HFF-Myc (cell line): ENCODE measurements at regions not wholly inside any gene's neighbourhood (a gene's known extent, or its start where the extent isn't known, plus 50 kb on each side); places are given as distances from the start of the nearest gene placed in this dataset.

ENCODE experiments used
- DNase-seq: peaks from one replicate; pipeline ENCODE4 v3.0.0-alpha.2; 2011; ENCODE audit warnings: low read depth; ENCODE audit errors: extremely low read depth
- H3K4me3 ChIP-seq: replicated peaks from 2 replicates; pipeline ENCODE4 v1.5.1; 2011; ENCODE audit warnings: low read depth, mild to moderate bottlenecking, control low read depth, low read length
- CTCF ChIP-seq: IDR thresholded peaks from 2 replicates; pipeline ENCODE4 v1.5.1; 2012; ENCODE audit warnings: mild to moderate bottlenecking, low read depth, low read length, control low read depth; ENCODE audit errors: missing control alignments

- no peak for TF ChIP-seq CTCF
- no peak for DNase-seq
- H3K4me3 ChIP-seq: no peak overlapping the region
Measured at GRCh38 chr7:156560696-156561095, 79.9 kb upstream of the RNF32 start.

- TF ChIP-seq CTCF: no peak
- no peak overlapping the region for H3K4me3 ChIP-seq
- no peak for DNase-seq
Measured at GRCh38 chr7:156560075-156560474, 80.5 kb upstream of the RNF32 start.

- no peak for TF ChIP-seq CTCF
Measured at GRCh38 chr7:156559001-156559400, 81.6 kb upstream of the RNF32 start.

GRCh38 chr7:156558198-156558597 is 82.4 kb upstream of the RNF32 start:
- H3K4me3 ChIP-seq: no peak overlapping the region
- no peak for DNase-seq
- no peak for TF ChIP-seq CTCF

More at GRCh38 chr7:156559001-156559400, 81.6 kb upstream of the RNF32 start:
- H3K4me3 ChIP-seq: no peak overlapping the region
- DNase-seq: no peak

- no peak overlapping the region for H3K4me3 ChIP-seq
- no peak for TF ChIP-seq CTCF
- DNase-seq: no peak
Measured at GRCh38 chr7:156556083-156556482, 84.5 kb upstream of the RNF32 start.

GRCh38 chr7:156554488-156554887 is 86.1 kb upstream of the RNF32 start:
- DNase-seq: no peak
- no peak for TF ChIP-seq CTCF
- no peak overlapping the region for H3K4me3 ChIP-seq

GRCh38 chr7:156549636-156550035 is 90.9 kb upstream of the RNF32 start:
- DNase-seq: no peak
- TF ChIP-seq CTCF: no peak
- no peak overlapping the region for H3K4me3 ChIP-seq
